ENCODE measurements at regions not wholly inside any gene's neighbourhood (a gene's known extent, or its start where the extent isn't known, plus 50 kb on each side); places are given as distances from the start of the nearest gene placed in this dataset.

DNA sequence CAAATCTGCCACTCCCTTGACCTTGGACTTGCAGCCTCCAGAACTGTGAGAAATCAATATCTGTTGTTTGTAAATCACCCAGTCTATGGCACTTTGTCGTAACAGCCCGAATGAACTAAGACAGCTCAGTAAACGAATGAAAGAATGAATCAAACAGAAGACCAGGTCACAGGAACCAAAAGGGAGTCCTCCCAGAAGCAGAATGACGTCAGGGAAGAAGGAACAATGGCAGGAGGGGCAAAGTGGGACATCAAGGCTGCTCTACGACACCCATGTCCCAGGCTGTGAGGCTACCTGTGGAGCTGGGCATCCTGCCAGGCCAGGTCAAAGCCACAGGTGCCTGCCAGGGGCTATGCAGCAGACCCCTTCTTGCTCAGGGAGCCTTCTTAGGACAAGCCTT is 267.2 kb upstream of the PFKP start:
- Histone ChIP-seq H3K27me3 (ENCODE audit: low read length) (no peaks in the 10 kb centered on the region), H3K9me3 (ENCODE audit: low read length) (no peaks in the 10 kb centered on the region), H3F3A (ENCODE audit: low read length, unreplicated experiment) (no peaks in the 10 kb centered on the region), H3K9me2 (replicated peaks; ENCODE audit: low read length) (no peaks in the 10 kb centered on the region), H2AFZ (ENCODE audit: low read length) (no peak overlapping the region), H3K4me1 (ENCODE audit: insufficient read depth, low read length) (no peaks in the 10 kb centered on the region), H3K36me3 (ENCODE audit: low read depth, low read length) (no peaks in the 10 kb centered on the region), H3K9ac (ENCODE audit: low read length) (no peak overlapping the region), H3K79me2 (ENCODE audit: low read length) (no peaks in the 10 kb centered on the region), H4K20me1 (ENCODE audit: low read length) (no peaks in the 10 kb centered on the region), H3K4me2 (ENCODE audit: low read length) (no peak overlapping the region), H3K27ac (ENCODE audit: low read length) (no peak overlapping the region), H3K4me3 (ENCODE audit: low read length) (no peak overlapping the region)
- no peak for ATAC-seq
- POLR2A ChIA-PET (ENCODE audit: unreplicated experiment): no interaction called here
- BruUV-seq (replicated peaks): no TSS peak
- TF ChIP-seq, protein P1, sequence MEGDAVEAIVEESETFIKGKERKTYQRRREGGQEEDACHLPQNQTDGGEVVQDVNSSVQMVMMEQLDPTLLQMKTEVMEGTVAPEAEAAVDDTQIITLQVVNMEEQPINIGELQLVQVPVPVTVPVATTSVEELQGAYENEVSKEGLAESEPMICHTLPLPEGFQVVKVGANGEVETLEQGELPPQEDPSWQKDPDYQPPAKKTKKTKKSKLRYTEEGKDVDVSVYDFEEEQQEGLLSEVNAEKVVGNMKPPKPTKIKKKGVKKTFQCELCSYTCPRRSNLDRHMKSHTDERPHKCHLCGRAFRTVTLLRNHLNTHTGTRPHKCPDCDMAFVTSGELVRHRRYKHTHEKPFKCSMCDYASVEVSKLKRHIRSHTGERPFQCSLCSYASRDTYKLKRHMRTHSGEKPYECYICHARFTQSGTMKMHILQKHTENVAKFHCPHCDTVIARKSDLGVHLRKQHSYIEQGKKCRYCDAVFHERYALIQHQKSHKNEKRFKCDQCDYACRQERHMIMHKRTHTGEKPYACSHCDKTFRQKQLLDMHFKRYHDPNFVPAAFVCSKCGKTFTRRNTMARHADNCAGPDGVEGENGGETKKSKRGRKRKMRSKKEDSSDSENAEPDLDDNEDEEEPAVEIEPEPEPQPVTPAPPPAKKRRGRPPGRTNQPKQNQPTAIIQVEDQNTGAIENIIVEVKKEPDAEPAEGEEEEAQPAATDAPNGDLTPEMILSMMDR (conservative IDR thresholded peaks at IDR 0.05; ENCODE audit: low read depth, low read length): no peak
- no peak for TF ChIP-seq EZH2 (IDR thresholded peaks at IDR 0.05; ENCODE audit: low read length, unreplicated experiment)
- TF ChIP-seq EZH2phosphoT487 (IDR thresholded peaks at IDR 0.05; ENCODE audit: borderline replicate concordance, low read length): no peak
- no peak for DNase-seq
- intact Hi-C loops (cut with micrococcal nuclease): no loop called here
- CTCF ChIA-PET: no interaction called here

DNA sequence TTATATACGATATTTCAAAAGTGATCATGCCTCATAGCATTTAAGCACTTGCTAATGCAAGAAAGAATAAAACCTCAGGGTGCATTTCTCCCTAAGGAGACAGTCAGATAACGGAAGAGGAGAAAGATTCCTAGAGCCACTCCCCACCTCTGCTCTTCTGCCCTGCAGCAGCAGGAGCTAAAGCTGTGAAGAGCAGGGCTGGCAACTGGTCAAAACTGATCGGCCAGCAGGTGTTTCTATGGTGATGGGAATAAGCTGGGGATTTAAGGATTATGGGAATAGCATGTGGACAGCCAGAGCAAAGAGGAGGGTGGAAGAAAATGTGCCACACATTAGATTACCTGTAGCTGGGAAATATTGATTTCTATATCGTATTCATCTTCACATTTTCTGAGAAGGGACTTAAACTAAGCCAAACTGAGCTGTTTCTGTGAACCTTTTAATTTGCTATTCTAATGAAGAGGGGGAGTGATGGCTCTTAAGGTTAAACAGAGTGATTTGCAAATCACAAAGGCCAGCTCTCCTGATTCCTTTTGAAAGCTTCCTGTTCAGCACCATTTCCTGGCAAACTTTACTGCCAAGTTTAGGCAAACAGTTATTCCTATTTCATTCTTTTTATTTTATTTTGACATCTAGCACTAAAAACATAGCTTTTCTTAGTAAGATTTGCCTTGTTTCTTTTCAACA is 268.9 kb upstream of the PFKP start:
- no peak for TF ChIP-seq EZH2 (IDR thresholded peaks at IDR 0.05; ENCODE audit: low read length, unreplicated experiment)
- TF ChIP-seq, protein P1 (conservative IDR thresholded peaks at IDR 0.05; ENCODE audit: low read depth, low read length): no peak
- no peak for TF ChIP-seq EZH2phosphoT487 (IDR thresholded peaks at IDR 0.05; ENCODE audit: borderline replicate concordance, low read length)

DNA sequence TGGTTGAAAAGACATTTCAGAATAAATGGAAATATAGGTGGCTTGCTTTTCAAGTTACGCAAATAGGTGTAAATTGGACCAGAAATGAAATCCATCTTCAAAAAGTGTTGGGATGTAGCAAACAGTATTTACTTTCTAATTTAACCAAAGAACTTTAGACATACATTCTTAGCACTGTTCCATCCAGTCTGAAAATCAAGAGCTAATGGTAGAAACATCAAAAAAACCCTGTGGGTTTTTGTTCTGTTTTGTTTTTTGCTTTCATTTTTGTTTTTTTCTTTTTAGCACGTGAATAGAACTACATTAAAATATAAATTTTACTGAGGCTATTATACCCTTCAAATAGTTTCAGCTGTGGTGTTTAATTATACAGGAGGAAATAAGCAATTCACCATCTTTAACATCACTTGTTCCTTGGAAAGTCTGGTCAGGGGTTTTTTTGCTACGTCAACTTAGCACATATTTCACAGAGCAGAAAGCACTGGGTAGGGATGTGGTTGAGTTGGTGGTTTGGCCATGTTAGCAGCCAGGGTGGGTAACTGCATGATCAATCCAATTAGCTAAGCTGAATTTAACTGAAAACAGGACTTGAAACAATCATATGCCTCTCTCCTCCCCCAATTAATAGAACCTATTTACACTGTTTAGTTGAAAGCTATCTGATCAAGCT is 275.4 kb upstream of the PFKP start:
- no peak overlapping the region for H3K27ac ChIP-seq (ENCODE audit: low read length)
- H3F3A ChIP-seq (ENCODE audit: low read length, unreplicated experiment): no peaks in the 10 kb centered on the region
- no peaks in the 10 kb centered on the region for H3K4me1 ChIP-seq (ENCODE audit: insufficient read depth, low read length)
- no peak overlapping the region for H3K4me2 ChIP-seq (ENCODE audit: low read length)
- no peaks in the 10 kb centered on the region for H3K9me3 ChIP-seq (ENCODE audit: low read length)
- TF ChIP-seq EZH2 (IDR thresholded peaks at IDR 0.05; ENCODE audit: low read length, unreplicated experiment) (no peak), EZH2phosphoT487 (IDR thresholded peaks at IDR 0.05; ENCODE audit: borderline replicate concordance, low read length) (no peak)
- TF ChIP-seq, protein P1 (conservative IDR thresholded peaks at IDR 0.05; ENCODE audit: low read depth, low read length): no peak
- no peaks in the 10 kb centered on the region for H3K27me3 ChIP-seq (ENCODE audit: low read length)
- BruUV-seq (replicated peaks): no TSS peak
- no peak for ATAC-seq
- no peak overlapping the region for H3K9ac ChIP-seq (ENCODE audit: low read length)
- no peaks in the 10 kb centered on the region for H3K9me2 ChIP-seq (replicated peaks; ENCODE audit: low read length)
- no peak for DNase-seq
- CTCF ChIA-PET: no interaction called here
- H3K79me2 ChIP-seq (ENCODE audit: low read length): no peaks in the 10 kb centered on the region
- intact Hi-C loops (cut with micrococcal nuclease): no loop called here
- no peak overlapping the region for H2AFZ ChIP-seq (ENCODE audit: low read length)
- H4K20me1 ChIP-seq (ENCODE audit: low read length): no peaks in the 10 kb centered on the region
- H3K4me3 ChIP-seq (ENCODE audit: low read length): no peak overlapping the region
- H3K36me3 ChIP-seq (ENCODE audit: low read depth, low read length): no peaks in the 10 kb centered on the region
- POLR2A ChIA-PET (ENCODE audit: unreplicated experiment): no interaction called here

More for the DNA sequence above, 268.9 kb upstream of the PFKP start:
- H3K79me2 ChIP-seq (ENCODE audit: low read length): no peaks in the 10 kb centered on the region
- H4K20me1 ChIP-seq (ENCODE audit: low read length): no peaks in the 10 kb centered on the region
- no peaks in the 10 kb centered on the region for H3F3A ChIP-seq (ENCODE audit: low read length, unreplicated experiment)
- H3K9me3 ChIP-seq (ENCODE audit: low read length): no peaks in the 10 kb centered on the region
- no peak for DNase-seq
- no peaks in the 10 kb centered on the region for H3K4me1 ChIP-seq (ENCODE audit: insufficient read depth, low read length)
- H3K27ac ChIP-seq (ENCODE audit: low read length): no peak overlapping the region
- H2AFZ ChIP-seq (ENCODE audit: low read length): no peak overlapping the region
- no peak overlapping the region for H3K4me2 ChIP-seq (ENCODE audit: low read length)
- CTCF ChIA-PET: no interaction called here
- BruUV-seq (replicated peaks): no TSS peak
- H3K4me3 ChIP-seq (ENCODE audit: low read length): no peak overlapping the region
- H3K27me3 ChIP-seq (ENCODE audit: low read length): no peaks in the 10 kb centered on the region
- no peaks in the 10 kb centered on the region for H3K9me2 ChIP-seq (replicated peaks; ENCODE audit: low read length)
- no peak overlapping the region for H3K9ac ChIP-seq (ENCODE audit: low read length)
- intact Hi-C loops (cut with micrococcal nuclease): no loop called here
- no peak for ATAC-seq
- no peaks in the 10 kb centered on the region for H3K36me3 ChIP-seq (ENCODE audit: low read depth, low read length)
- POLR2A ChIA-PET (ENCODE audit: unreplicated experiment): no interaction called here

All from PC-3 (cell line).